ENCODE measurements at regions not wholly inside any gene's neighbourhood (a gene's known extent, or its start where the extent isn't known, plus 50 kb on each side); places are given as distances from the start of the nearest gene placed in this dataset.

- DNase-seq = no peak
- CTCF ChIA-PET = no interaction called here
- no peak overlapping the region for H2BK120ac ChIP-seq (ENCODE audit: low read depth, low read length)
- no peak overlapping the region for H3K56ac ChIP-seq (ENCODE audit: extremely low read depth, insufficient read depth, low read length)
- no peaks in the 10 kb centered on the region for H4K20me1 ChIP-seq (ENCODE audit: insufficient read depth, low read length)
- H3K23ac ChIP-seq (ENCODE audit: low read depth, low read length) = no peak overlapping the region
- TF ChIP-seq MXI1 (IDR thresholded peaks at IDR 0.05; ENCODE audit: borderline replicate concordance, low read depth, low read length) = no peak
- no peak for TF ChIP-seq MAFK (IDR thresholded peaks at IDR 0.05; ENCODE audit: low read depth, low read length)
- TF ChIP-seq SMC3 (IDR thresholded peaks at IDR 0.05; ENCODE audit: low read depth, low read length) = no peak
- no peak for TF ChIP-seq RCOR1 (IDR thresholded peaks at IDR 0.05; ENCODE audit: insufficient replicate concordance, low read length)
- TF ChIP-seq RFX5 (IDR thresholded peaks at IDR 0.05; ENCODE audit: low read depth, low read length) = no peak
- no peak for TF ChIP-seq POLR2A (IDR thresholded peaks at IDR 0.05; ENCODE audit: low read depth, low read length)
- no peak for TF ChIP-seq USF2 (IDR thresholded peaks at IDR 0.05; ENCODE audit: low read depth, low read length)
- TF ChIP-seq NFE2L2 (IDR thresholded peaks at IDR 0.05; ENCODE audit: low read depth, low read length) = no peak
- no peak overlapping the region for H4K91ac ChIP-seq (ENCODE audit: insufficient read depth, low read depth, low read length)
- H2BK20ac ChIP-seq (ENCODE audit: low read depth, low read length) = no peak overlapping the region
- no peak overlapping the region for H2BK15ac ChIP-seq (ENCODE audit: low read depth, low read length)
- H3K14ac ChIP-seq (replicated peaks; ENCODE audit: low read depth, low read length) = no peak overlapping the region
- no peak overlapping the region for H3K4ac ChIP-seq (ENCODE audit: low read depth, low read length)
- H4K8ac ChIP-seq (ENCODE audit: low read depth in 2 of 2, low read length in 2 of 2) = no peak overlapping the region
- peak; percentile 49 for ATAC-seq (ENCODE audit: low read depth)
- H4K5ac ChIP-seq (ENCODE audit: low read depth, low read length) = no peak overlapping the region
- no peaks in the 10 kb centered on the region for H3K9me1 ChIP-seq (ENCODE audit: insufficient read depth, low read length)
- no peak overlapping the region for H2BK5ac ChIP-seq (ENCODE audit: low read depth, low read length, poor library complexity, severe bottlenecking)
- no peak overlapping the region for H3K4me3 ChIP-seq (ENCODE audit: insufficient read depth, low read depth, low read length)
- BruUV-seq (replicated peaks) = no TSS peak
- H3K9ac ChIP-seq (ENCODE audit: low read depth, low read length) = no peak overlapping the region
- dilution Hi-C loops (cut with HindIII; ENCODE audit: low sequenced_read_pairs, unreplicated experiment) (no loop called here), in situ Hi-C loops (cut with MboI; ENCODE audit: low sequenced_read_pairs) (no loop called here), intact Hi-C loops (cut with micrococcal nuclease) (no loop called here)
- H3K9me3 ChIP-seq (ENCODE audit: control insufficient read depth, insufficient read depth, low read length) = peaks cover 4% of the 10 kb centered on the region; the same call in 1 of the 2 replicates
- no peaks in the 10 kb centered on the region for H3K27me3 ChIP-seq (ENCODE audit: control insufficient read depth, insufficient read depth, low read length)
- no peak overlapping the region for H3K18ac ChIP-seq (ENCODE audit: low read depth, low read length)
- POLR2A ChIA-PET (ENCODE audit: unreplicated experiment) = no interaction called here
- H3K79me1 ChIP-seq (ENCODE audit: low read depth in 1 of 2, low read length in 2 of 2) = no peaks in the 10 kb centered on the region
- H2AFZ ChIP-seq (replicated peaks; ENCODE audit: low read length, poor library complexity) = peak overlapping the region; percentile 53
- no peak overlapping the region for H2AK9ac ChIP-seq (replicated peaks; ENCODE audit: low read depth, low read length, poor library complexity)
- H3K27ac ChIP-seq (ENCODE audit: insufficient read depth, low read length) = no peak overlapping the region
- 18% methylated on average over 4 of the region's 13 CpGs; no CpG with 5 or more reads in 1 of the 2 experiments for WGBS, 2 experiments (ENCODE audit: extremely low coverage in 2 of 2, insufficient read length in 1 of 2)
- H2AK5ac ChIP-seq (ENCODE audit: low read depth, low read length) = no peak overlapping the region
- no peak overlapping the region for H3K4me2 ChIP-seq (ENCODE audit: low read depth, low read length)
- H3K4me1 ChIP-seq (ENCODE audit: control insufficient read depth, insufficient read depth, low read length) = no peaks in the 10 kb centered on the region
- no peaks in the 10 kb centered on the region for H3K36me3 ChIP-seq (ENCODE audit: control insufficient read depth, insufficient read depth, low read length)
These were observed 539.5 kb downstream of the TBC1D22A start for GRCh38 chr22:47301820-47302475.

All from IMR-90 (cell line).